ENCODE measurements at regions not wholly inside any gene's neighbourhood (a gene's known extent, or its start where the extent isn't known, plus 50 kb on each side); places are given as distances from the start of the nearest gene placed in this dataset.

- no peak for TF ChIP-seq POLR2A (IDR thresholded peaks at IDR 0.05)
- TF ChIP-seq CTCF (IDR thresholded peaks at IDR 0.05) = no peak
Measured at GRCh38 chr5:174424219-174425053, 299.9 kb upstream of the MSX2 start.
